NCI-H1105 (cell line): ENCODE measurements at regions not wholly inside any gene's neighbourhood (a gene's known extent, or its start where the extent isn't known, plus 50 kb on each side); places are given as distances from the start of the nearest gene placed in this dataset.
"Not testable (repeated sequence)": the region's sequence is repeated elsewhere in the genome, so short reads cannot be mapped to it uniquely, and the experiment has no call there.

Experiments
- DNase-seq: peaks from one replicate; lab custom pipeline; 2025; lab: John Stamatoyannopoulos, UW

- DNase-seq = no peak
Measured at GRCh38 chr6:121873595-121873994, 438.1 kb downstream of the GJA1 start.

GRCh38 chr6:121876721-121877120 lies 441.3 kb downstream of the GJA1 start:
- DNase-seq = no peak

GRCh38 chr6:121879149-121879548 lies 443.7 kb downstream of the GJA1 start:
- no peak for DNase-seq

- DNase-seq = no peak
Measured at GRCh38 chr6:121880831-121881230, 445.4 kb downstream of the GJA1 start.

- DNase-seq = no peak
Measured at GRCh38 chr6:121881974-121882667, 446.7 kb downstream of the GJA1 start.

- DNase-seq = no peak
Measured at GRCh38 chr6:121884091-121884490, 448.6 kb downstream of the GJA1 start.

- DNase-seq = no peak
Measured at GRCh38 chr6:121884620-121885019, 449.2 kb downstream of the GJA1 start.

- DNase-seq = no peak
Measured at GRCh38 chr6:121885399-121886152, 450.1 kb downstream of the GJA1 start.

- DNase-seq = no peak
Measured at GRCh38 chr6:121886223-121886830, 450.9 kb downstream of the GJA1 start.

GRCh38 chr6:121887724-121888123 lies 452.3 kb downstream of the GJA1 start:
- no peak for DNase-seq

GRCh38 chr6:121890307-121890910 lies 455.0 kb downstream of the GJA1 start:
- DNase-seq = no peak

- DNase-seq = not testable (repeated sequence)
Measured at GRCh38 chr6:121895731-121896130, 460.3 kb downstream of the GJA1 start.

- DNase-seq = no peak
Measured at GRCh38 chr6:121896363-121896762, 460.9 kb downstream of the GJA1 start.

- DNase-seq = no peak
Measured at GRCh38 chr6:121896771-121897170, 461.3 kb downstream of the GJA1 start.

- DNase-seq = peak; percentile 66
Measured at GRCh38 chr6:121897337-121897760, 461.9 kb downstream of the GJA1 start.

GRCh38 chr6:121901432-121901831 lies 466.0 kb downstream of the GJA1 start:
- DNase-seq = no peak

- DNase-seq = no peak
Measured at GRCh38 chr6:121904559-121904958, 469.1 kb downstream of the GJA1 start.

- DNase-seq = no peak
Measured at GRCh38 chr6:121912905-121913304, 477.5 kb downstream of the GJA1 start.

GRCh38 chr6:121917263-121917829 lies 481.9 kb downstream of the GJA1 start:
- no peak for DNase-seq

- no peak for DNase-seq
Measured at GRCh38 chr6:121917834-121918559, 481.5 kb upstream of the HSF2 start.

- DNase-seq = no peak
Measured at GRCh38 chr6:121920616-121921015, 478.8 kb upstream of the HSF2 start.

GRCh38 chr6:121925024-121925423 lies 474.4 kb upstream of the HSF2 start:
- no peak for DNase-seq
